PFSK-1 (cell line): ENCODE measurements at regions not wholly inside any gene's neighbourhood (a gene's known extent, or its start where the extent isn't known, plus 50 kb on each side); places are given as distances from the start of the nearest gene placed in this dataset.

Source experiments
- FOXP2 ChIP-seq: optimal IDR thresholded peaks from 2 replicates; pipeline ENCODE3; 2011; ENCODE audit warnings: borderline replicate concordance, control low read depth, inconsistent platforms; ENCODE audit not compliant: insufficient read depth; ENCODE audit errors: extremely low read length, extremely low read depth
- POLR2AphosphoS5 ChIP-seq: IDR thresholded peaks from 2 replicates; pipeline ENCODE4 v1.6.1; 2012; ENCODE audit warnings: low read depth, mild to moderate bottlenecking, control low read depth, low read length, moderate library complexity
- SIN3A ChIP-seq: IDR thresholded peaks from 2 replicates; pipeline ENCODE4 v1.6.1; 2012; ENCODE audit warnings: mild to moderate bottlenecking, low read length, moderate library complexity, borderline replicate concordance; ENCODE audit not compliant: insufficient read depth
- TAF1 ChIP-seq: IDR thresholded peaks from 2 replicates; pipeline ENCODE4 v1.6.1; 2012; ENCODE audit warnings: low read length, control low read depth, borderline replicate concordance; ENCODE audit not compliant: insufficient read depth
- TF ChIP-seq, protein P1 (sequence below), 2 experiments: IDR thresholded peaks; 2 replicates each; pipeline versions ENCODE4 v1.6.1 to v1.8.0; 2011 to 2012; ENCODE audit warnings: low read depth in 2 of 2, low read length in 2 of 2, control low read depth in 1 of 2, inconsistent platforms in 1 of 2, mild to moderate bottlenecking in 1 of 2, moderate library complexity in 1 of 2; ENCODE audit not compliant: insufficient read depth in 1 of 2

DNA sequence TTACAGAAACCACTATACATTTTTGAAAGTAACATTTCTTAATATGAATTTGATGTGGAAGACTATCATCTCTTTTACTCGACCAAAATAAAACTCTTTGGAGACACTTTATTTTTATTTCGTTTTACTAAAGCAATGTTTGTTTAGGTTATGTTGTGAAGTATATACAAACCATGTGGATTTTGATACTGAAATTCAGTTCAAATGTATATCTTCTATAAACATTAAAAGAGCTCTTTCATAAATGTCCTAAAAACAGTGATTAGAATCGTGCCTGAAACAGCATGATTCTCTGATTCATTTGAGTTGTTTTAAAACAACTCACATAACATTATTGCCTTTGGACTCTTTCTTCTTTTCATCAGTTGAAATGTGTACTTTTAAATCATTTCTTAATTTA, 373.7 kb upstream of the GOLIM4 start:
- TF ChIP-seq POLR2AphosphoS5 (no peak), FOXP2 (no peak), TAF1 (no peak), SIN3A (no peak)
- TF ChIP-seq, protein P1, sequence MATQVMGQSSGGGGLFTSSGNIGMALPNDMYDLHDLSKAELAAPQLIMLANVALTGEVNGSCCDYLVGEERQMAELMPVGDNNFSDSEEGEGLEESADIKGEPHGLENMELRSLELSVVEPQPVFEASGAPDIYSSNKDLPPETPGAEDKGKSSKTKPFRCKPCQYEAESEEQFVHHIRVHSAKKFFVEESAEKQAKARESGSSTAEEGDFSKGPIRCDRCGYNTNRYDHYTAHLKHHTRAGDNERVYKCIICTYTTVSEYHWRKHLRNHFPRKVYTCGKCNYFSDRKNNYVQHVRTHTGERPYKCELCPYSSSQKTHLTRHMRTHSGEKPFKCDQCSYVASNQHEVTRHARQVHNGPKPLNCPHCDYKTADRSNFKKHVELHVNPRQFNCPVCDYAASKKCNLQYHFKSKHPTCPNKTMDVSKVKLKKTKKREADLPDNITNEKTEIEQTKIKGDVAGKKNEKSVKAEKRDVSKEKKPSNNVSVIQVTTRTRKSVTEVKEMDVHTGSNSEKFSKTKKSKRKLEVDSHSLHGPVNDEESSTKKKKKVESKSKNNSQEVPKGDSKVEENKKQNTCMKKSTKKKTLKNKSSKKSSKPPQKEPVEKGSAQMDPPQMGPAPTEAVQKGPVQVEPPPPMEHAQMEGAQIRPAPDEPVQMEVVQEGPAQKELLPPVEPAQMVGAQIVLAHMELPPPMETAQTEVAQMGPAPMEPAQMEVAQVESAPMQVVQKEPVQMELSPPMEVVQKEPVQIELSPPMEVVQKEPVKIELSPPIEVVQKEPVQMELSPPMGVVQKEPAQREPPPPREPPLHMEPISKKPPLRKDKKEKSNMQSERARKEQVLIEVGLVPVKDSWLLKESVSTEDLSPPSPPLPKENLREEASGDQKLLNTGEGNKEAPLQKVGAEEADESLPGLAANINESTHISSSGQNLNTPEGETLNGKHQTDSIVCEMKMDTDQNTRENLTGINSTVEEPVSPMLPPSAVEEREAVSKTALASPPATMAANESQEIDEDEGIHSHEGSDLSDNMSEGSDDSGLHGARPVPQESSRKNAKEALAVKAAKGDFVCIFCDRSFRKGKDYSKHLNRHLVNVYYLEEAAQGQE (IDR thresholded peaks at IDR 0.05; ENCODE audit: insufficient read depth in 1 of 2, low read depth in 2 of 2, low read length in 2 of 2), result no peak

DNA sequence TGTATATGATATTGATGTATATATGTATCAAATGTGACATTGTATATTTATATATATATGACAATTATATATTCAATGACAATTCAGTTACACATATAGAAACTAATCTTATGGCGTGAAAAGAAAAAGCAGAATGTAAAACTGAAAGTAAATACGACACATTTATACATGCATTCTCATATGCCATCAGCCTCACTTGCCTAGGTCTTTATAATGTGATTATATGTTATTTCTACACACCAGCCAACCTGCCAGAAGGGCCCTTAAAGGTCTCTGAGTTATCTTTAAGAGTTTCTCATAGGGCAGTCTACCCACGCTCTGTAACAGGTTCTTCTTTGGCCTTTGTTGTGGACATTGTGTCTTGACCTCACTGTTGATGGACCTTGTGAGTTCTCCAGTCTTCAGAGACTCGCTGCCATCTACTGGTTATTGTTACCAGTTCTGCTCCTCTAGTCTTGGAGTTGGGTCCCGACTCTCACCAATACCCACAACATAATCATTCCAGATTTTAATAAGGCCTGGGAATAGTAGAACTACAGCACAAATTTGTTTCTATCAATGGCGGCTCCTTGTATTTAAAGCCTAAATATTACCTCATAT, 371.5 kb upstream of the GOLIM4 start:
- TF ChIP-seq TAF1, result no peak
- TF ChIP-seq FOXP2, result no peak
- no peak for TF ChIP-seq POLR2AphosphoS5
- TF ChIP-seq, protein P1 (IDR thresholded peaks at IDR 0.05; ENCODE audit: insufficient read depth in 1 of 2, low read depth in 2 of 2, low read length in 2 of 2), result no peak
- no peak for TF ChIP-seq SIN3A

DNA sequence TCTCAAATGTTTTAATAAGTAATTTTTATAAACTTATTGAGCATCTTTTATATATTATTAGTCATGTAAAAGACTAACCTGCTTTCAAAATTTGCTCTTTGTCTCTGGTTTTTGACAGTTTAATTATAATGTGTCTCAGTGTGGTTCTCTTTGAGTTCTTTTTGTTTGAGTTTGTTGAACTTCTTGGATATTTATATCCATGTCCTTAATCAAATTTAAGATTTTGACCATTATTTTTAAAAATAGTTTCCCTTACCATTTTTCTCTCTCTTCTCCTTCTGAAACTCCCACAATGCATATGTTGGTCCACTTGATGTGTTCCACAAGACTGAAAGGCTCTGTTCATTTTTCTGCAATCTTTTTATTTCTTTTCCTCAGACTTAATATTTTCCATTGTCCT, 366.1 kb upstream of the GOLIM4 start:
- TF ChIP-seq FOXP2 (no peak), TAF1 (no peak), POLR2AphosphoS5 (no peak), SIN3A (no peak)
- TF ChIP-seq, protein P1 (IDR thresholded peaks at IDR 0.05; ENCODE audit: insufficient read depth in 1 of 2, low read depth in 2 of 2, low read length in 2 of 2), result no peak

DNA sequence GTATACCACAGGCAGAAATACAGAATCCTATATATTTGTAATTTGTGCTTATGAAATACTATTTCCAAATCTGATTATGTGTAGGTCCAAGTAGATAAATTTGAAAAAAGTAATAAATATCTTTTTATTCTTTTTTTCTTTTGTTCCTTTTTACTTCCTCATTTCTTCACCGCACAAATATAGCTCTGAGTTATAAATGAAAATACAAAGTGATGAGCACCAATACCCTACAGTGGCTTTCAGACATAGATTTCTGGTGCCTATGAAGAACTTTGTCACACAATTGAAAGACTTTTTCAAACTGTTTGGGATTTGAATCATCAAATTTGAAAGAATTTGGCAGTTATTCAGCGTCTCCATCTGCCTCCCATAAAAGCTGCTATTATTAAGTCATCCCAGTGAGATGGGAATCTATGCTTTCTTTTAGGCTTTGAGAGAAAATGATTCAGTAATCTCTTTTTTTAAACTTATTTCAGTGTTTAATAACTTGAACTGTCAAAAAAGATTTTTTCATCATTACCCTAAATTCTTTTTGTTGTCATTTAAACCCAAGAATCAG, 363.6 kb upstream of the GOLIM4 start:
- TF ChIP-seq FOXP2, result no peak
- TF ChIP-seq, protein P1 (IDR thresholded peaks at IDR 0.05; ENCODE audit: insufficient read depth in 1 of 2, low read depth in 2 of 2, low read length in 2 of 2), result no peak
- TF ChIP-seq SIN3A, result no peak
- TF ChIP-seq POLR2AphosphoS5, result no peak
- no peak for TF ChIP-seq TAF1
